Thyroid gland (tissue), 4 donors: ENCODE measurements at regions not wholly inside any gene's neighbourhood (a gene's known extent, or its start where the extent isn't known, plus 50 kb on each side); places are given as distances from the start of the nearest gene placed in this dataset.

Source experiments
- CTCF ChIP-seq, 6 experiments: fragments of 200-600 bp in 3 of 6; fragments of 450-650 bp in 3 of 6; sonication (generic) in 3 of 6; IDR thresholded peaks; one replicate each; pipeline ENCODE4 v1.5.1; 2016 to 2019; ENCODE audit warnings: antibody characterized with exemption in 6 of 6, mild to moderate bottlenecking in 2 of 6, inconsistent platforms in 1 of 6, moderate library complexity in 1 of 6
- POLR2A ChIP-seq, 2 donors: fragments of 450-650 bp; IDR thresholded peaks; one replicate each; pipeline ENCODE4 v1.6.1; 2017; ENCODE audit warnings: antibody characterized with exemption in 2 of 2, mild to moderate bottlenecking in 2 of 2, moderate library complexity in 1 of 2

DNA sequence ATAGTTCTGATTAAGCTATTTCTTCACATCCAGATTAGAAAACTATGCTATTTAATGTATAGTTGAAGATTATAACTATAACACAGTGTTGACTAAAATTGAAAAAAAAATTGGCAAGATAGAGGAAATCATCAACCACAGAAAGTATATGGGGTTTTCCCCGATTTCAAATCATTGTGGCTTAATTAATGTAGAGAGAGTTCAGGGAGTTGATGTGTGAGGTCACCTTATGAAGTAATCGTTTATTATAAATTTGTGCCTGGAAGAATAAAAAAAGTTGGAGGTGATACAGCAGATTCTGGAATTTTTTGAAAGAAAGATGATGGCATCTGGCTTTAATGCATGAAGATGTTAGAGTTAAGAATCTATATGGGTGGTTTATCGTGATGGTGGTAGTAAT lies 84.3 kb downstream of the PTGS2 start:
- TF ChIP-seq CTCF (IDR thresholded peaks at IDR 0.05) (no peak), POLR2A (IDR thresholded peaks at IDR 0.05) (no peak)
